Mesothelial cell of epicardium (in vitro differentiated cells): ENCODE measurements at regions not wholly inside any gene's neighbourhood (a gene's known extent, or its start where the extent isn't known, plus 50 kb on each side); places are given as distances from the start of the nearest gene placed in this dataset.

Source experiments
- DNase-seq, 2 experiments: peaks; one replicate each; pipeline ENCODE4 v3.0.0; 2021; ENCODE audit warnings: low spot score in 2 of 2; ENCODE audit not compliant: unreplicated experiment in 2 of 2
- H3K27ac Mint-ChIP-seq: 2 replicates; pipeline ENCODE4 v1.8.0; 2021; ENCODE audit warnings: mixed read lengths
- H3K27me3 Mint-ChIP-seq: 2 replicates; pipeline ENCODE4 v1.8.0; 2021; ENCODE audit warnings: low read depth, mixed read lengths
- H3K36me3 Mint-ChIP-seq: 2 replicates; pipeline ENCODE4 v1.8.0; 2021; ENCODE audit warnings: mixed read lengths
- H3K4me1 Mint-ChIP-seq: 2 replicates; pipeline ENCODE4 v1.8.0; 2021; ENCODE audit warnings: mixed read lengths
- H3K4me3 Mint-ChIP-seq: 2 replicates; pipeline ENCODE4 v1.8.0; 2021; ENCODE audit warnings: mild to moderate bottlenecking, moderate library complexity, mixed read lengths
- H3K9me3 Mint-ChIP-seq: 2 replicates; pipeline ENCODE4 v1.8.0; 2021; ENCODE audit warnings: mixed read lengths
- CTCF ChIP-seq: fragments of 200-600 bp; sonication (generic); IDR thresholded peaks from one replicate; pipeline ENCODE4 v1.5.0; 2021; ENCODE audit warnings: antibody characterized with exemption; ENCODE audit not compliant: unreplicated experiment

- no peak for TF ChIP-seq CTCF
- Mint-ChIP-seq H3K27ac (no peak overlapping the region), H3K36me3 (no peaks in the 10 kb centered on the region), H3K4me1 (peaks cover 3% of the 10 kb centered on the region), H3K9me3 (peaks cover 7% of the 10 kb centered on the region), H3K4me3 (no peak overlapping the region), H3K27me3 (no peaks in the 10 kb centered on the region)
- DNase-seq, result no peak
Measured at GRCh38 chr2:139744273-139744672, 964.1 kb upstream of the NXPH2 start.

GRCh38 chr2:139742216-139743172 lies 962.3 kb upstream of the NXPH2 start:
- peaks cover 4% of the 10 kb centered on the region for H3K9me3 Mint-ChIP-seq
- H3K4me1 Mint-ChIP-seq, result no peaks in the 10 kb centered on the region
- no peaks in the 10 kb centered on the region for H3K36me3 Mint-ChIP-seq
- H3K4me3 Mint-ChIP-seq, result no peak overlapping the region
- no peak for DNase-seq
- no peak for TF ChIP-seq CTCF
- no peaks in the 10 kb centered on the region for H3K27me3 Mint-ChIP-seq
- no peak overlapping the region for H3K27ac Mint-ChIP-seq

DNA sequence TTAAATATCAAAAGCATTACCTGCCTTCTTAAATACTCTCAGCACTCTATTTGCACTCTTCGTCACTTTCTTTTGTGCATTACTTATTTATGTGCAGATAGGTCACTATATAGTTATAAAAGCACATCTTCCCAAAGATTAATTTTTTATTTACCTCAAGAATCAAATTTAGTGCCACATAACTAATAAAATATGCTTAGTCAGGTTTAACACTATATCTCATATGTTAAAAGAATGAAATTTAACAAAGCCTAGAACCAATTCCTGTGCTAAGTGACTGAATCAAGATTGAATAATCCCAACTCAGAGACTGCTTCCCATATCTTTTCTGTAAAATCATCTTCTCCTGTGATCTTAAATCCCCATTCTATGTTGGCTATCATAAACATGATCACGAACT lies 957.5 kb upstream of the NXPH2 start:
- Mint-ChIP-seq H3K4me1 (no peaks in the 10 kb centered on the region), H3K36me3 (no peaks in the 10 kb centered on the region), H3K27me3 (no peaks in the 10 kb centered on the region), H3K4me3 (no peak overlapping the region), H3K9me3 (peaks cover 17% of the 10 kb centered on the region), H3K27ac (no peak overlapping the region)
- no peak for DNase-seq
- no peak for TF ChIP-seq CTCF

DNA sequence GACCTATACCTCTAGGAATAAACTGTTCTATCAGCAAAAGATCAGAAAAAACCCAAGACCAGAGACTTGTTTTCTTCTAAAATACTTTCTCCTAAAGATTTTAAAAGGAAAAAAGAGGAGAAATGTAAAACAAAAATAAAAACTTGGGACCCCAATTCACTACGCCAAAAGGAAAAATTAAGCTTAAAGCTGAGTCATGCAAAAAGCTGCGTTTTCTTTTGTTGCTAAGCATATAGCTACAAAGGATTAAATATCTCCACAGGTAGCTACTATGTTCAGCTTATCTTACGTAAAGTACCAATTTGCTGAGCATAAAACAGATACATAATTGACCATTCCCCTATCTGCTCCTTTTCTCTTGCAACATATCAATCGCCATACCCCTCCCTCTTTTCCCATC lies 950.0 kb upstream of the NXPH2 start:
- H3K4me1 Mint-ChIP-seq, result peaks cover 7% of the 10 kb centered on the region
- no peak overlapping the region for H3K27ac Mint-ChIP-seq
- H3K27me3 Mint-ChIP-seq, result no peaks in the 10 kb centered on the region
- TF ChIP-seq CTCF, result no peak
- no peak for DNase-seq
- H3K9me3 Mint-ChIP-seq, result no peaks in the 10 kb centered on the region
- no peak overlapping the region for H3K4me3 Mint-ChIP-seq
- no peaks in the 10 kb centered on the region for H3K36me3 Mint-ChIP-seq

GRCh38 chr2:139721411-139721995 lies 941.3 kb upstream of the NXPH2 start:
- peaks cover 19% of the 10 kb centered on the region for H3K4me1 Mint-ChIP-seq
- no peaks in the 10 kb centered on the region for H3K27me3 Mint-ChIP-seq
- no peak overlapping the region for H3K4me3 Mint-ChIP-seq
- no peak for DNase-seq
- H3K9me3 Mint-ChIP-seq, result no peaks in the 10 kb centered on the region
- no peak overlapping the region for H3K27ac Mint-ChIP-seq
- TF ChIP-seq CTCF, result no peak
- no peaks in the 10 kb centered on the region for H3K36me3 Mint-ChIP-seq
